Kidney (tissue), 13 donors: ENCODE measurements at regions not wholly inside any gene's neighbourhood (a gene's known extent, or its start where the extent isn't known, plus 50 kb on each side); places are given as distances from the start of the nearest gene placed in this dataset.

Experiments
- DNase-seq, 5 donors: peaks; one replicate each; pipeline ENCODE4 v3.0.0-alpha.2; 2013 to 2020
- FAIRE-seq: peaks from 2 replicates; lab custom pipeline; 2012; peaks lifted over from hg19 to GRCh38; lab: Jason Lieb, UNC
- H3K27ac ChIP-seq, 2 donors: one replicate each; pipeline ENCODE4 v1.7.0; 2013; ENCODE audit warnings: low read depth in 2 of 2, low read length in 2 of 2, inconsistent platforms in 1 of 2
- H3K27me3 ChIP-seq: one replicate; pipeline ENCODE4 v1.7.1; 2013; ENCODE audit warnings: low read length, inconsistent platforms; ENCODE audit not compliant: control insufficient read depth, insufficient read depth
- H3K36me3 ChIP-seq, 3 donors: one replicate each; pipeline versions ENCODE4 v1.7.0 to v1.7.1; 2013; ENCODE audit warnings: low read length in 3 of 3, control low read depth in 1 of 3, inconsistent platforms in 1 of 3; ENCODE audit not compliant: insufficient read depth in 3 of 3, control insufficient read depth in 2 of 3
- H3K4me1 ChIP-seq, 3 donors: one replicate each; pipeline versions ENCODE4 v1.7.0 to v1.7.1; 2013; ENCODE audit warnings: low read length in 3 of 3, inconsistent platforms in 1 of 3, low read depth in 1 of 3; ENCODE audit not compliant: control insufficient read depth in 2 of 3, insufficient read depth in 2 of 3
- H3K4me3 ChIP-seq, 3 donors: one replicate each; pipeline versions ENCODE4 v1.7.0 to v1.8.1; 2013; ENCODE audit warnings: low read length in 3 of 3, control low read depth in 1 of 3, inconsistent platforms in 1 of 3
- H3K9ac ChIP-seq, 3 donors: one replicate each; pipeline versions ENCODE4 v1.7.0 to v1.7.1; 2013; ENCODE audit warnings: low read length in 3 of 3, control low read depth in 1 of 3, inconsistent platforms in 1 of 3
- H3K9me3 ChIP-seq, 3 donors: one replicate each; pipeline versions ENCODE4 v1.7.0 to v1.7.1; 2013; ENCODE audit warnings: low read length in 3 of 3, control low read depth in 1 of 3, inconsistent platforms in 1 of 3; ENCODE audit not compliant: control insufficient read depth in 2 of 3, insufficient read depth in 1 of 3
- CTCF ChIP-seq: IDR thresholded peaks from 3 replicates; pipeline ENCODE4 v1.5.1; 2012; ENCODE audit warnings: mild to moderate bottlenecking, moderate library complexity, borderline replicate concordance; ENCODE audit not compliant: insufficient read depth; ENCODE audit errors: extremely low read depth
- intact Hi-C: fragments of 100-400 bp; cut with DNase I; formaldehyde crosslinking; loops from one replicate; pipeline ENCODE4 v1.11.1; 2022
- donor health status: control.
- donor health status: control.
- donor health status: control.
- donor health status: control.
- donor health status: control.
- donor health status: DM: yes; HTN: yes; CAD: no.
- donor health status: Normal renal cell carcinoma (clear cell type).

- H3K27me3 ChIP-seq = no peaks in the 10 kb centered on the region
- no peaks in the 10 kb centered on the region for H3K9me3 ChIP-seq
- H3K27ac ChIP-seq = no peak overlapping the region
- H3K4me1 ChIP-seq = no peaks in the 10 kb centered on the region
- no peak overlapping the region for H3K9ac ChIP-seq
- no peak for TF ChIP-seq CTCF
- FAIRE-seq = no peak
- no peak overlapping the region for H3K4me3 ChIP-seq
- intact Hi-C loops = no loop called here
- H3K36me3 ChIP-seq = no peaks in the 10 kb centered on the region
- DNase-seq = no peak
Measured at GRCh38 chrY:14248878-14249576, 193.0 kb downstream of the VCY1B start.

GRCh38 chrY:14255965-14256816 is 200.2 kb downstream of the VCY1B start:
- Histone ChIP-seq H3K27me3 (no peaks in the 10 kb centered on the region), H3K4me1 (no peaks in the 10 kb centered on the region), H3K9me3 (no peaks in the 10 kb centered on the region), H3K4me3 (no peak overlapping the region), H3K27ac (no peak overlapping the region), H3K9ac (no peak overlapping the region), H3K36me3 (no peaks in the 10 kb centered on the region)
- no peak for TF ChIP-seq CTCF
- DNase-seq = peak in 1 of 5 donors; percentile 11
- intact Hi-C loops = no loop called here
- no peak for FAIRE-seq

- no peak overlapping the region for H3K4me3 ChIP-seq
- H3K27ac ChIP-seq = no peak overlapping the region
- no peaks in the 10 kb centered on the region for H3K36me3 ChIP-seq
- H3K9me3 ChIP-seq = no peaks in the 10 kb centered on the region
- H3K9ac ChIP-seq = no peak overlapping the region
- no peak for TF ChIP-seq CTCF
- FAIRE-seq = no peak
- no peaks in the 10 kb centered on the region for H3K27me3 ChIP-seq
- no peak for DNase-seq
- intact Hi-C loops = no loop called here
- no peaks in the 10 kb centered on the region for H3K4me1 ChIP-seq
Measured at GRCh38 chrY:14256817-14257168, 200.8 kb downstream of the VCY1B start.
